A549 (cell line): ENCODE measurements at regions not wholly inside any gene's neighbourhood (a gene's known extent, or its start where the extent isn't known, plus 50 kb on each side); places are given as distances from the start of the nearest gene placed in this dataset.

ENCODE experiments used
- CBX8 ChIP-seq: fragments of 200-600 bp; sonication (generic); IDR thresholded peaks from 2 replicates; pipeline ENCODE4 v1.6.1; 2016
- CEBPB ChIP-seq, 2 experiments: fragments of >200 bp in 1 of 2; sonication (Bioruptor Twin) in 1 of 2; formaldehyde crosslinking in 1 of 2; IDR thresholded peaks; 2 replicates each; pipeline ENCODE4 v1.6.1; 2012 to 2016
- EP300 ChIP-seq, 2 experiments: fragments of >200 bp; sonication (Bioruptor Twin); formaldehyde crosslinking; IDR thresholded peaks; 2 replicates in 1 of 2; 3 replicates in 1 of 2; pipeline ENCODE4 v1.6.1; 2016 to 2017
- FOXS1 ChIP-seq: fragments of 250-450 bp; sonication (Bioruptor Pico); IDR thresholded peaks from 2 replicates; pipeline ENCODE4 v1.5.0; 2020; ENCODE audit warnings: mild to moderate bottlenecking, moderate library complexity
- HDAC2 ChIP-seq: fragments of 200-600 bp; sonication (generic); IDR thresholded peaks from 2 replicates; pipeline ENCODE4 v1.6.1; 2016
- HOXB5 ChIP-seq: fragments of 250-450 bp; sonication (Bioruptor Pico); IDR thresholded peaks from 2 replicates; pipeline ENCODE4 v1.5.0; 2020; ENCODE audit warnings: mild to moderate bottlenecking, moderate library complexity
- POLR2A ChIP-seq: IDR thresholded peaks from 2 replicates; pipeline ENCODE4 v1.6.1; 2012; ENCODE audit warnings: mild to moderate bottlenecking, low read length
- RARB ChIP-seq: fragments of 250-450 bp; sonication (Bioruptor Pico); IDR thresholded peaks from 2 replicates; pipeline ENCODE4 v1.8.0; 2021; ENCODE audit warnings: mild to moderate bottlenecking, moderate library complexity
- RFX5 ChIP-seq: fragments of 450-650 bp; IDR thresholded peaks from 2 replicates; pipeline ENCODE4 v1.7.1; 2014; ENCODE audit warnings: antibody characterized with exemption, mild to moderate bottlenecking, moderate library complexity
- TF ChIP-seq, protein P1 (sequence below): fragments of 450-650 bp; IDR thresholded peaks from 2 replicates; pipeline ENCODE4 v1.6.1; 2014; ENCODE audit warnings: antibody characterized with exemption
- TF ChIP-seq, protein P2 (sequence below): fragments of >200 bp; sonication (Bioruptor Twin); formaldehyde crosslinking; IDR thresholded peaks from 3 replicates; pipeline ENCODE4 v1.5.1; 2016
- TF ChIP-seq, protein P3 (sequence below): IDR thresholded peaks from 2 replicates; pipeline ENCODE4 v1.6.1; 2012; ENCODE audit warnings: low read depth, borderline replicate concordance
- TF ChIP-seq, protein P4 (sequence below): fragments of 250-450 bp; sonication (Bioruptor Pico); IDR thresholded peaks from 2 replicates; pipeline ENCODE4 v1.5.0; 2021; ENCODE audit warnings: mild to moderate bottlenecking, moderate library complexity, borderline replicate concordance

DNA sequence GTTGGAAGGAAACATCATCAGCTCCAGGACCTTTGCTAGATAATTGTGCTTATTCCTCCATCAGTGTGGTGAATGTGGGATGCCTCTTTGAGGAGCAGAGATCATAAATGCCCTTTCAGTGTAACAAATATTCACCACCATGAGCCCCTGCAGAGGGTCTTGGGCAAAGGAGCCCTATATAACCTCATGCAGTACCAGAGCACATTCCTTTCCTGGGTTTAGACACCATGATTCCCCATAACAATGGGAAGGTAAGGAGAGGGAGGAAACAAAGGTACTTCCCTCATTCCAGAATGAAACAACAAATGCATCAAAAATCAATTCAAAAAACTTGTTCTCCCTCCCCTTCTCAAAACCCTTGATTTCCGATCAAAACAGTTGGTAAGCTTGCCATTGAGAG lies 103.4 kb upstream of the PROX1 start:
- no peak for TF ChIP-seq FOXS1 (CRISPR knock-in tag)
- TF ChIP-seq, protein P1, sequence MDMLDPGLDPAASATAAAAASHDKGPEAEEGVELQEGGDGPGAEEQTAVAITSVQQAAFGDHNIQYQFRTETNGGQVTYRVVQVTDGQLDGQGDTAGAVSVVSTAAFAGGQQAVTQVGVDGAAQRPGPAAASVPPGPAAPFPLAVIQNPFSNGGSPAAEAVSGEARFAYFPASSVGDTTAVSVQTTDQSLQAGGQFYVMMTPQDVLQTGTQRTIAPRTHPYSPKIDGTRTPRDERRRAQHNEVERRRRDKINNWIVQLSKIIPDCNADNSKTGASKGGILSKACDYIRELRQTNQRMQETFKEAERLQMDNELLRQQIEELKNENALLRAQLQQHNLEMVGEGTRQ = no peak
- TF ChIP-seq RFX5 = no peak
- TF ChIP-seq, protein P2, sequence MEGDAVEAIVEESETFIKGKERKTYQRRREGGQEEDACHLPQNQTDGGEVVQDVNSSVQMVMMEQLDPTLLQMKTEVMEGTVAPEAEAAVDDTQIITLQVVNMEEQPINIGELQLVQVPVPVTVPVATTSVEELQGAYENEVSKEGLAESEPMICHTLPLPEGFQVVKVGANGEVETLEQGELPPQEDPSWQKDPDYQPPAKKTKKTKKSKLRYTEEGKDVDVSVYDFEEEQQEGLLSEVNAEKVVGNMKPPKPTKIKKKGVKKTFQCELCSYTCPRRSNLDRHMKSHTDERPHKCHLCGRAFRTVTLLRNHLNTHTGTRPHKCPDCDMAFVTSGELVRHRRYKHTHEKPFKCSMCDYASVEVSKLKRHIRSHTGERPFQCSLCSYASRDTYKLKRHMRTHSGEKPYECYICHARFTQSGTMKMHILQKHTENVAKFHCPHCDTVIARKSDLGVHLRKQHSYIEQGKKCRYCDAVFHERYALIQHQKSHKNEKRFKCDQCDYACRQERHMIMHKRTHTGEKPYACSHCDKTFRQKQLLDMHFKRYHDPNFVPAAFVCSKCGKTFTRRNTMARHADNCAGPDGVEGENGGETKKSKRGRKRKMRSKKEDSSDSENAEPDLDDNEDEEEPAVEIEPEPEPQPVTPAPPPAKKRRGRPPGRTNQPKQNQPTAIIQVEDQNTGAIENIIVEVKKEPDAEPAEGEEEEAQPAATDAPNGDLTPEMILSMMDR = no peak
- no peak for TF ChIP-seq POLR2A
- TF ChIP-seq RARB = no peak
- no peak for TF ChIP-seq EP300 (IDR thresholded peaks at IDR 0.05)
- TF ChIP-seq CEBPB (IDR thresholded peaks at IDR 0.05) = no peak
- TF ChIP-seq, protein P3, sequence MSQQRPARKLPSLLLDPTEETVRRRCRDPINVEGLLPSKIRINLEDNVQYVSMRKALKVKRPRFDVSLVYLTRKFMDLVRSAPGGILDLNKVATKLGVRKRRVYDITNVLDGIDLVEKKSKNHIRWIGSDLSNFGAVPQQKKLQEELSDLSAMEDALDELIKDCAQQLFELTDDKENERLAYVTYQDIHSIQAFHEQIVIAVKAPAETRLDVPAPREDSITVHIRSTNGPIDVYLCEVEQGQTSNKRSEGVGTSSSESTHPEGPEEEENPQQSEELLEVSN = no peak
- TF ChIP-seq HDAC2 = no peak
- no peak for TF ChIP-seq CBX8
- TF ChIP-seq, protein P4, sequence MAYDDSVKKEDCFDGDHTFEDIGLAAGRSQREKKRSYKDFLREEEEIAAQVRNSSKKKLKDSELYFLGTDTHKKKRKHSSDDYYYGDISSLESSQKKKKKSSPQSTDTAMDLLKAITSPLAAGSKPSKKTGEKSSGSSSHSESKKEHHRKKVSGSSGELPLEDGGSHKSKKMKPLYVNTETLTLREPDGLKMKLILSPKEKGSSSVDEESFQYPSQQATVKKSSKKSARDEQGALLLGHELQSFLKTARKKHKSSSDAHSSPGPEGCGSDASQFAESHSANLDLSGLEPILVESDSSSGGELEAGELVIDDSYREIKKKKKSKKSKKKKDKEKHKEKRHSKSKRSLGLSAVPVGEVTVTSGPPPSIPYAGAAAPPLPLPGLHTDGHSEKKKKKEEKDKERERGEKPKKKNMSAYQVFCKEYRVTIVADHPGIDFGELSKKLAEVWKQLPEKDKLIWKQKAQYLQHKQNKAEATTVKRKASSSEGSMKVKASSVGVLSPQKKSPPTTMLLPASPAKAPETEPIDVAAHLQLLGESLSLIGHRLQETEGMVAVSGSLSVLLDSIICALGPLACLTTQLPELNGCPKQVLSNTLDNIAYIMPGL = no peak
- TF ChIP-seq HOXB5 (CRISPR knock-in tag) = no peak
